ENCODE measurements at regions not wholly inside any gene's neighbourhood (a gene's known extent, or its start where the extent isn't known, plus 50 kb on each side); places are given as distances from the start of the nearest gene placed in this dataset.
"Not testable (repeated sequence)": the region's sequence is repeated elsewhere in the genome, so short reads cannot be mapped to it uniquely, and the experiment has no call there.

DNA sequence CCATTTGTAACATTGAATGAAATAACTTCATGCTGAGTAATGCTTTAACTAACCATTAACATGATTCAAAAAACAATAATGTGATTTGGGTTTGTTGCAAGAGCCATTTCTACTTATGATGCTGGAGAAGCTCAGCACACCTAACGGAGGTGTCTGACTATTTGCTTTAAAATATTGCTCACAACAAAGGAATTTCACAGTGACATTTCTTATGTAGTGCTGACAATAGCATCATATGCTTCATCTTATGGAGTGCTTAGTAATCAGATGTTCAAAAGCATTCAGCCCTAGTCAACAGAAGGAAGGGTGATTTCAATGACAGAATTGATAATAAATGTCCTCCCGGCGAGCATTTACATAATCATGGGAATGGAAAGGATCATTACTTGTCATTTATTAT, 1003.3 kb upstream of the COX7C start:
- Mint-ChIP-seq H3K4me1 (no peaks in the 10 kb centered on the region), H3K4me3 (no peak overlapping the region), H3K9me3 (peaks cover 16 to 17% of the 10 kb centered on the region in 2 donors), H3K27ac (no peak overlapping the region), H3K27me3 (no peaks in the 10 kb centered on the region)
- no peak for DNase-seq
- ATAC-seq, result no peak

DNA sequence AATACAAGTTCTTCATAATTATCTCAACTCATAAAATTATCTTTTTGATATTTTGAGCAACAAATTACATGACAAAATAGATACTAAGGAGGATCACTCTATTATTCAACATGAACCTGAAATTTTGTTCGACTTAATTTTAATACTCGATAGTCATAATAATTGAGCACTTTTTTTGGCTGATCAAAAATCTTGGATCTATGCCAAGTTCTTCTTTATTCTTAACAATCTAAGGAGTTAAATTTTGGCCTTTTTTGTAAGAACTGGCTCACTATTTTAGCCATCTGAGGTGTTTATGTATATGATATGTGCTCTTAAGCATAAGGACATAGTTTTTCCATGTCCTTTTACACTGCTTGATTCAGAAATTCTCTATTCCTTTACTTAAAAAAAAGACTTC, 996.1 kb upstream of the COX7C start:
- H3K27me3 Mint-ChIP-seq, result no peaks in the 10 kb centered on the region
- ATAC-seq (no peak), DNase-seq (no peak)
- no peak overlapping the region for H3K27ac Mint-ChIP-seq
- peaks cover 21 to 24% of the 10 kb centered on the region in 2 donors for H3K9me3 Mint-ChIP-seq
- H3K4me1 Mint-ChIP-seq, result no peaks in the 10 kb centered on the region
- no peak overlapping the region for H3K4me3 Mint-ChIP-seq

DNA sequence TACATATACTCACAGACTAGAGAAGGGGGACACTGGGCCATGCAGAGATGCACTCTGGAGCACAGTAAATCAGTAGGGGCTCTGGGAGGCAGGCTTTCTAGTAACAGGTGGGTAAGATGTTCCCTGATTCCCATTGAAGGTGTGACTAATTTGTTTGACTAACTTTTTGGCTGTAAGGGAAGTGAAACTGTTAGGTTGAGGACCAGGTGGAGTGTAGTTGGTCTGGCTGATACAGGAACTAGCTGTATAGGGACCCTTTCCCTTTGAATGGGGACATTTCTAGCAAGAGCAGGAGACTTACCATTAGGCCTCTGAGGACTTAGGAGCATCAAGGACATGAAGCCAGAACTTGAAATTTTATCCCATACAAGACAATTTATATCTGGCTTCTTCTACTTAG, 989.6 kb upstream of the COX7C start:
- Mint-ChIP-seq H3K27me3 (no peaks in the 10 kb centered on the region), H3K4me1 (no peaks in the 10 kb centered on the region), H3K27ac (no peak overlapping the region), H3K4me3 (no peak overlapping the region), H3K9me3 (no peaks in the 10 kb centered on the region)
- ATAC-seq (no peak), DNase-seq (no peak)

DNA sequence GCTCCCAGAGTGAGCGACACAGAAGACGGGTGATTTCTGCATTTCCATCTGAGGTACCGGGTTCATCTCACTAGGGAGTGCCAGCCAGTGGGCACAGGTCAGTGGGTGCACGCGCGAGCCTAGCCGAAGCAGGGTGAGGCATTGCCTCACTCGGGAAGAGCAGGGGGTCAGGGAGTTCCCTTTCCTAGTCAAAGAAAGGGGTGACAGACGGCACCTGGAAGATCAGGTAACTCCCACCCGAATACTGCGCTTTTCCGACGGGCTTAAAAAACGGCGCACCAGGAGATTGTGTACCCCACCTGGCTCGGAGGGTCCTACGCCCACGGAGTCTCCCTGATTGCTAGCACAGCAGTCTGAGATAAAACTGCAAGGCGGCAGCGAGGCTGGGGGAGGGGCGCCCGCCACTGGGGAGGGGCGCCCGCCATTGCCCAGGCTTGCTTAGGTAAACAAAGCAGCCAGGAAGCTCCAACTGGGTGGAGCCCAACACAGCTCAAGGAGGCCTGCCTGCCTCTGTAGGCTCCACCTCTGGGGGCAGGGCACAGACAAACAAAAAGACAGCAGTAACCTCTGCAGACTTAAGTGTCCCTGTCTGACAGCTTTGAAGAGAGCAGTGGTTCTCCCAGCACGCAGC, 979.1 kb upstream of the COX7C start:
- not testable (repeated sequence) for DNase-seq, H3K27me3 Mint-ChIP-seq, H3K9me3 Mint-ChIP-seq, H3K4me3 Mint-ChIP-seq, H3K4me1 Mint-ChIP-seq, ATAC-seq, H3K27ac Mint-ChIP-seq

DNA sequence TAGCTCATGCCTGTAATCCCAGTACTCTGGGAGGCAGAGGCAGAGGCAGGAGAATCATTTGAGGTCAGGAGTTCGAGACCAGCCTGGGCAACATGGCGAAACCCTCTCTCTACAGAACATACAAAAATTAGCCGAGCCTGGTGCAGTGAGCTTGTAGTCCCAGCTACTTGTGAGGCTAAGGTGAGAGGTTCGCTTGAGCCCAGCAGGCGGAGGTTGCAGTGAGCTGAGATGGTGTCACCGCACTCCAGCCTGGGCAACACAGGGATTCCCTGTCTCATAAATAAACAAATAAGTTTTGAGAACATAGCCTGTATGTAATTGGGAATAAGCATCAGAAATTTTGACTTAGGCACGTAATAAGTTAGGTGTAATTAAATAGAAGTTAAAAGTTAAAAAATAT, 971.7 kb upstream of the COX7C start:
- Mint-ChIP-seq H3K27me3 (no peaks in the 10 kb centered on the region), H3K4me3 (no peak overlapping the region), H3K27ac (no peak overlapping the region), H3K4me1 (no peaks in the 10 kb centered on the region), H3K9me3 (peaks cover 0 to 9% of the 10 kb centered on the region in 2 donors)
- DNase-seq, result no peak
- ATAC-seq, result no peak

DNA sequence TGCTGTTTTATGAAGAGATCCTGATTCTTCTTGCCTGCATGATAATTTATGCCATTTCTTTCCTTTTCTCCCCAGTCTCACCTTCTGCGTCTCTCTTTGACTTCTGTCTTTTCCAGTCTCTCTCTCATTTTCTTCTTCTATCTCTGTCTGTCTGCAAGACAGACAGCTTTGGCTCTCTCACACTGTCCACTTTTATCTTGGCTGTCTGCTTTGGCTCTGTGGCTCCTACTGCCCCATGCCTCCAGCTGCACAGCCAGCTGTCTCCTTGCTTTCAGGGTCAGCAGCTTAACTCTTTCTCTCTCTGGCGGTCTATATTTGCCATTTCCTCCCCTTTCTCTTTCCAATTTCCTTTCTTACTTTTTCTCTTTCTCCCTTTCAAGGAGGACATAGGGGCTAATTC, 971.1 kb upstream of the COX7C start:
- no peaks in the 10 kb centered on the region for H3K27me3 Mint-ChIP-seq
- no peak overlapping the region for H3K4me3 Mint-ChIP-seq
- H3K27ac Mint-ChIP-seq, result no peak overlapping the region
- H3K4me1 Mint-ChIP-seq, result no peaks in the 10 kb centered on the region
- H3K9me3 Mint-ChIP-seq, result peaks cover 0 to 9% of the 10 kb centered on the region in 2 donors
- DNase-seq (no peak), ATAC-seq (no peak)

DNA sequence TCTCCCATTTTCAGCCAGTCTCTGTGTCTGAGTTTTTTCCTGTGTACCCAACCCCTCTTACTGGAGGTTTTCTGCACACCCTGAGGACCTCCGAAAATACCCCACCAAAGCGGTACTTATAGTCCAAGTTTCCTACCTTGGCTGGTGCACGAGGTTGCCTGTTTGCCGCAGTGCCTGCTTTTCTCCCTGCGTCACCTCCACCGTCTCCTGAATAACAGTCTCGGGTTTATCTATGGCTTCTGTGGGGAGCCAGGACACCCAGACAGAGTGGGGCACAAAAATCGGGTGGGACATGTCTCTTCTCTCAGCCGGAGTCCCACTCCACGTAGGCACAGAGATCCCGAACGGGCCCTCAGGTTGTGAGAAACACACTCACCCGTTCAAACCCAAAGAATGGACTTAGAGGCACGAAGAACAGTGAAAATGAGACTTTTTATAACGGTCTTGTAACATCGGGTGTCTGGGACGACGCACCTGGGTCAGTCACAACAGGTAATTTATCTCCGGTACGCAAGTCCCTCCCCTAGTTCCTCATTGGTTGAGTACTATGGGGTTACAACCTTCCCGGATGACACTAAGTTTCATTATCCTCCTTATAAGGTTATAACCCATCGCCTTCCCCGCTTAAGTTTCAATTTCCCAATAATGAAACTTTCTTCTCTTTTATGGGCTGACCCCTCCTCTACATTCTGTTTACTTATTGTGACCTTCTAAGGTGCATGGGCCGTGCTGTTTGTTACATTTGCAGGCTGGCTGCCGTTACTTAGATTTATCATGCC, 970.2 kb upstream of the COX7C start:
- no peak for ATAC-seq
- Mint-ChIP-seq H3K27ac (no peak overlapping the region), H3K27me3 (no peaks in the 10 kb centered on the region), H3K4me1 (no peaks in the 10 kb centered on the region), H3K4me3 (no peak overlapping the region), H3K9me3 (peaks cover 0 to 9% of the 10 kb centered on the region in 2 donors)
- no peak for DNase-seq

DNA sequence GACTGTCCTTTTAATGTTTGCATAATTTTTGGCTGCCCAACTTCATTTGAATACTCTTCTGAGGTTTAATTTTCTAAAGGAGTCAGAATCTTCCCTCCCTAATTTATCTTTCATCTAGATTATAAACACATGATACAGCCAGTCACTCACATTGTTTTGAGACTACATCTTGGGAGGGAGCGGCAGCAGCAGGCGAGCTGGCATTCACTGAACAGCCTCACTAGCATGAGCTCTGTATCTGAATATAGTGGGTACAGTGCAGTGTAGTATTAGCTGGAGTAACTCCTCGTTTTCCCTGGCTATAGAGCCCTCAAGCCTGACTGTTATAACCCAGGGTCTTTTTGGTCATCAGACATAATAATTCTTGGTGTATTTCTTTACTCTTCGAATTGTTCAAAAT, 969.2 kb upstream of the COX7C start:
- DNase-seq (no peak), ATAC-seq (no peak)
- no peaks in the 10 kb centered on the region for H3K4me1 Mint-ChIP-seq
- no peaks in the 10 kb centered on the region for H3K27me3 Mint-ChIP-seq
- H3K9me3 Mint-ChIP-seq, result peaks cover 0 to 9% of the 10 kb centered on the region in 2 donors
- H3K4me3 Mint-ChIP-seq, result no peak overlapping the region
- no peak overlapping the region for H3K27ac Mint-ChIP-seq

DNA sequence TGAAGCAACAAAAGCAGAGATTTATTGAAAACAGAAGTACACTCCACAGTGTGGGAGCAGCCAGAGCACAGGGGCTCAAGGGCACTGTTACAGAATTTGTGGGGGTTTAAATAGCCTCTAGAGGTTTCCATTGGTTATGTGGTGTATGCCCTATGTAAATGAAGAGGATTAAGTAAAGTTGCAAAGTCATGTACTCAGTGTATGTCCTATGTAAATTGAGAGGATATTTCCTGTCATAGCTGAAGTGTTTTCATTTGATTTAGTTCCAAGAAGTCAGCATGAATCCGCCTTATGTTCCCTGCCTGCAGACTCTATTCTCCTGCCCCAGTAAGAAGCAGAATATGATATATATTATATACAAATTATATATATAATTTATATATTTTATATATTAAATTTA, 966.0 kb upstream of the COX7C start:
- ATAC-seq, result no peak

DNA sequence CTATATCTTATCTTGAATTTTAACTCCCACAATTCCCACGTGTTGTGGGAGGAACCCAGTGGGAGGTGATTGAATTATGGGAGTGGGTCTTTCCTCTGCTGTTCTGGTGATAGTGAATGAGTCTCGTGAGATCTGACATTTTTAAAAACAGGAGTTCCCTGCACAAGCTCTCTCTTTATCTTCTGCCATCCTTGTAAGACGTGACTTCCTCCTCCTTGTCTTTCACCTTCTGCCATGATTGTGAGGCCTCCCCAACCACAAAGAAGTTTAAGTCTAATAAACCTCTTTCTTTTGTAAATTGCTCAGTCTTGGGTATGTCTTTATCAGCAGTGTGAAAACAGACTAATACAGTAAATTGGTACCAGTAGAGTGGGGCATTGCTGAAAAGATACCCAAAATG, 963.6 kb upstream of the COX7C start:
- H3K4me3 Mint-ChIP-seq, H3K27ac Mint-ChIP-seq, H3K4me1 Mint-ChIP-seq, DNase-seq, H3K27me3 Mint-ChIP-seq, ATAC-seq: not testable (repeated sequence)
- H3K9me3 Mint-ChIP-seq, result peaks cover 12 to 22% of the 10 kb centered on the region in 2 donors

More for the DNA sequence above, 966.0 kb upstream of the COX7C start:
- Mint-ChIP-seq H3K9me3 (peaks cover 8 to 27% of the 10 kb centered on the region in 2 donors), H3K27ac (no peak overlapping the region), H3K4me3 (no peak overlapping the region), H3K27me3 (no peaks in the 10 kb centered on the region), H3K4me1 (no peaks in the 10 kb centered on the region)
- DNase-seq, result no peak

DNA sequence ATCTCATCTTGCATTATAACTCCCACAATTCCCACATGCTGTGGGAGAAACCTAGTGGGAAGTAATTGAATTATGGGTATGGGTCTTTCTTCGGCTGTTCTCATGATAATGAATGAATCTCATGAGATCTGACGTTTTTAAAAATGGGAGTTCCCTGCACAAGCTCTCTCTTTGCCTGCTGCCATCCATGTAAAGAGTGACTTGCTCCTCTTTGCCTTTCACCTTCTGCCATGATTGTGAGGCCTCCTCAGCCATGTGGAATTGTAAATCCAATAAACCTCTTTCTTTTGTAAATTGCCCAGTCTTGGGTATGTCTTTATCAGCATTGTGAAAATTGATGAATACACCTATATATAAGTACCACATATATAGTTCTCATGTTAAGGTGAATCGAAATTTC, 961.7 kb upstream of the COX7C start:
- Mint-ChIP-seq H3K27ac (no peak overlapping the region), H3K27me3 (no peaks in the 10 kb centered on the region)

DNA sequence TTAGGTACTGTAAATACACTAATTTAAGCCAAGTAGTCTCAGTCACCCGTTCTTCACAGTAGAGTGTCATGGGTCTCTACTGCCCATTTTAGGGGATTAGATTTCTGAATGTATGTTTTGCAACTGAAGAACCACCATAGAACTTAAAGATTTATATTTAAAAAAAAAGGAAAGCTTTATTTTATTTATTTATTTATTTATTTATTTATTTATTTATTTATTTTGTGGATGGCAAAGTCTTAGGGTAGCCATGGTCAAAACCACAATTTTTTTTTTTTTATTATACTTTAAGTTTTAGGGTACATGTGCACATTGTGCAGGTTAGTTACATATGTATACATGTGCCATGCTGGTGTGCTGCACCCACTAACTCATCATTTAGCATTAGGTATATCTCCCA, 960.4 kb upstream of the COX7C start:
- not testable (repeated sequence) for DNase-seq, H3K27me3 Mint-ChIP-seq, ATAC-seq, H3K27ac Mint-ChIP-seq, H3K4me1 Mint-ChIP-seq, H3K4me3 Mint-ChIP-seq
- peaks cover 12 to 22% of the 10 kb centered on the region in 2 donors for H3K9me3 Mint-ChIP-seq

More for the DNA sequence above, 961.7 kb upstream of the COX7C start:
- Mint-ChIP-seq H3K4me3 (no peak overlapping the region), H3K4me1 (no peaks in the 10 kb centered on the region), H3K9me3 (peaks cover 12 to 22% of the 10 kb centered on the region in 2 donors)
- no peak for ATAC-seq
- no peak for DNase-seq

DNA sequence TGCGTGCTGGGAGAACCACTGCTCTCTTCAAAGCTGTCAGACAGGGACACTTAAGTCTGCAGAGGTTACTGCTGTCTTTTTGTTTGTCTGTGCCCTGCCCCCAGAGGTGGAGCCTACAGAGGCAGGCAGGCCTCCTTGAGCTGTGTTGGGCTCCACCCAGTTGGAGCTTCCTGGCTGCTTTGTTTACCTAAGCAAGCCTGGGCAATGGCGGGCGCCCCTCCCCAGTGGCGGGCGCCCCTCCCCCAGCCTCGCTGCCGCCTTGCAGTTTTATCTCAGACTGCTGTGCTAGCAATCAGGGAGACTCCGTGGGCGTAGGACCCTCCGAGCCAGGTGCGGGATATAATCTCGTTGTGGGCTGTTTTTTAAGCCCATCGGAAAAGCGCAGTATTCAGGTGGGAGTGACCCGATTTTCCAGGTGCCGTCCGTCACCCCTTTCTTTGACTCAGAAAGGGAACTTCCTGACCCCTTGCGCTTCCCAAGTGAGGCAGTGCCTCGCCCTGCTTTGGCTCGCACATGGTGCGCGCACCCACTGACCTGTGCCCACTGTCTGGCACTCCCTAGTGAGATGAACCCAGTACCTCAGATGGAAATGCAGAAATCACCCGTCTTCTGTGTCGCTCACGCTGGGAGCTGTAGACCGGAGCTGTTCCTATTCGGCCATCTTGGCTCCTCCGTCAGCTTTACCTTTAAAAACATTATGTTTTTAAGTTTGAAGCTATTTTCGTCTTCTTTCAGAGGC, 954.6 kb upstream of the COX7C start:
- not testable (repeated sequence) for H3K27me3 Mint-ChIP-seq, H3K9me3 Mint-ChIP-seq, H3K27ac Mint-ChIP-seq, H3K4me3 Mint-ChIP-seq, DNase-seq, H3K4me1 Mint-ChIP-seq, ATAC-seq

DNA sequence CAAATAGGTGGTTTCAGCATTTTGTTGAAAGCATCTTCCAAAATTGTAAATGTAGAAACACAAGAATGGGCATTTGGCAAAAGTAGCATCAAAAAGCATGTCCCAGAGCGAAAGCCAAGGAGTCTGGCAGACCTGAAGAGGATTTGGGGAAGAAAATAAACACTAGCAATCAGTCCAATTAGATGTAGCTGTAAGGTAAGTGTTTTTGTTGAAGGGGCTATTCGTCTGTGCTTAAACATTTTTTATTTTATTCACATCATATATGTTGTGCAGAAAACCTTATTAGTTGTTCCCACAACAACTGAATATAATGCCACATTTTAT, 954.1 kb upstream of the COX7C start:
- Mint-ChIP-seq H3K27me3 (no peaks in the 10 kb centered on the region), H3K27ac (no peak overlapping the region), H3K9me3 (peaks cover 0 to 5% of the 10 kb centered on the region in 2 donors)

DNA sequence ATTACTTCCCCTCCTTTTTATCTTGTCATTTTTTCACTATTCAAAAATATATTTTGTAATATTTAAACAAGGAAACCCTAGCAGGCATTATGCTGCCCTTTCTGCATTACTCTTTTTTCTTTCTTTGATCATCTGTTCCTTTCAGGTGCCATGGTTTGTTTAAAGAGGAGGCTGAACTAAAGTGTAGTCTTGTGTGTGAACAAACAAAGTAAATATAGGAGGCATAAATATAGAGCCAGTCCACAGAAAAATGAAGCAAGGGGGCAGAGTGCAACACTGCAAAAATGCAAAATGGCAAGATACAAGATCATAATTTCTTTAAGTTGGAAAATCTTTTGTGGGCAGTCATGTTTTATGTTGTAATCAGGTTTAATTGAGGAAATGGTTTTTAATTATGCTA, 947.3 kb upstream of the COX7C start:
- Mint-ChIP-seq H3K4me1 (no peaks in the 10 kb centered on the region), H3K27ac (no peak overlapping the region)

More for the DNA sequence above, 954.1 kb upstream of the COX7C start:
- no peak for ATAC-seq
- no peaks in the 10 kb centered on the region for H3K4me1 Mint-ChIP-seq
- no peak for DNase-seq
- H3K4me3 Mint-ChIP-seq, result no peak overlapping the region

More for the DNA sequence above, 947.3 kb upstream of the COX7C start:
- ATAC-seq (no peak), DNase-seq (no peak)
- Mint-ChIP-seq H3K4me3 (no peak overlapping the region), H3K27me3 (no peaks in the 10 kb centered on the region), H3K9me3 (peaks cover 5 to 6% of the 10 kb centered on the region in 2 donors)

All from stimulated activated naive CD8-positive, alpha-beta T cell treated with anti-CD3 and anti-CD28 coated beads, Interleukin-15, amount 100 ng/mL, for 72 hours (primary cell).